ENCODE measurements at regions not wholly inside any gene's neighbourhood (a gene's known extent, or its start where the extent isn't known, plus 50 kb on each side); places are given as distances from the start of the nearest gene placed in this dataset.

DNA sequence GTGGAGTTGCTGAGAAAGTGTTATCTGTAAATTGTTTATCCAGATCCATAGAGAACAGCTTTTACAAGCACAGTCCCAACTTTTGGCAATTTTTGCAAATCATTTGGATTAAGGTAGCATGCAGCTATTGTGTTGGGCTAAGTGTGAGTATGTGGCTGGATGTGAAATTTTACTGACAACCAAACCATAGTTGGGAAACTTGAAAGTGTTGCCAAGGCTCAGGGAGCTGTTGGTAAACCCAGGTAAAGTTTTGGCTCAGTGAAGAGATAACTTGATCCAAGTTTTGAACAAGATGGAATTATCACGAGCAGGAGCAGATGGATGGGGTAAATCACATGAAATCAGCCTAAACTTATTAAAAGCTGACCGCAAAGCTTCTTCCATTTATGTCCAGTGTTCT, 90.0 kb upstream of the HES1 start:
- TF ChIP-seq GATA2 (IDR thresholded peaks at IDR 0.05; ENCODE audit: low read depth, low read length): no peak
- TF ChIP-seq GATA3 (IDR thresholded peaks at IDR 0.05; ENCODE audit: low read depth, low read length): no peak

Data from SH-SY5Y (cell line).